ENCODE measurements at regions not wholly inside any gene's neighbourhood (a gene's known extent, or its start where the extent isn't known, plus 50 kb on each side); places are given as distances from the start of the nearest gene placed in this dataset.
"Not testable (repeated sequence)": the region's sequence is repeated elsewhere in the genome, so short reads cannot be mapped to it uniquely, and the experiment has no call there.

DNA sequence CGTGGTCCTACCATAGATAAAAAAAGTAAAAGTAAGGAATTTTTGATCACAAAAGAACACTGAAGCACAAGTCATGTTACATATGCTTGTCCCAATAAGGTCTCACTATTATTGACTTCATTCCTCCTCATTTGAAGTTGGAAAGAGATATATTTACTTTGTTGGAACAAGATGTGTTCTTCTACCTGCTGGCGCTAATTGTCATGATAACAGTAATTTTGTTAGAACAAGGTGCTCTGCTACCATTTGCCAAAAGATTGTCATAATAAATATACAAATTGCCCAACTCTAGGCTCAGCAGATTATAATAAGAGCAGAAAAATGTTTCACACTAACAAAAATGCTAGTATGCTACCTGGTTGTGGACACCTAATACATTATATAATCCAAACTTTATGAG, 77.0 kb downstream of the CCDC74A start:
- H3K4me2 ChIP-seq (ENCODE audit: control insufficient read depth, insufficient read depth); H3K9ac ChIP-seq (ENCODE audit: control insufficient read depth, insufficient read depth, low read length); H3K4me3 ChIP-seq; intact Hi-C loops (cut with micrococcal nuclease; ENCODE audit: unreplicated experiment); CTCF ChIA-PET; ATAC-seq; DNase-seq (ENCODE audit: low read depth, low spot score); BruUV-seq (replicated peaks); H3K27ac ChIP-seq (ENCODE audit: control insufficient read depth, insufficient read depth); FAIRE-seq; in situ Hi-C loops (cut with MboI); RAD21 ChIA-PET (ENCODE audit: unreplicated experiment); H3K79me2 ChIP-seq (ENCODE audit: control insufficient read depth, insufficient read depth, low read length); POLR2A ChIA-PET; H2AFZ ChIP-seq (ENCODE audit: control insufficient read depth, low read depth, low read length); H3K27me3 ChIP-seq (replicated peaks in 1 of 2; ENCODE audit: control insufficient read depth in 2 of 2, insufficient read depth in 2 of 2, low read length in 1 of 2); H3K9me3 ChIP-seq (replicated peaks; ENCODE audit: control insufficient read depth, insufficient read depth, low read length); H4K20me1 ChIP-seq (ENCODE audit: control insufficient read depth, insufficient read depth); H3K4me1 ChIP-seq (ENCODE audit: control insufficient read depth, insufficient read depth, low read length); H3K36me3 ChIP-seq (ENCODE audit: control insufficient read depth in 2 of 2, insufficient read depth in 2 of 2, low read length in 1 of 2): not testable (repeated sequence)
- whole genome bisulfite sequencing (ENCODE audit: insufficient coverage, insufficient replicate concordance, low lambda C conversion rate, missing lambda C conversion rate), result 73% methylated on average over 2 of the region's 2 CpGs
- SMC1A ChIA-PET (ENCODE audit: uncharacterized antibody, unreplicated experiment), result interaction anchor here (0.8 kb wide), 1 partner anchor 68 kb away, joined by 3 read pairs; no protein-coding TSS in a partner anchor

DNA sequence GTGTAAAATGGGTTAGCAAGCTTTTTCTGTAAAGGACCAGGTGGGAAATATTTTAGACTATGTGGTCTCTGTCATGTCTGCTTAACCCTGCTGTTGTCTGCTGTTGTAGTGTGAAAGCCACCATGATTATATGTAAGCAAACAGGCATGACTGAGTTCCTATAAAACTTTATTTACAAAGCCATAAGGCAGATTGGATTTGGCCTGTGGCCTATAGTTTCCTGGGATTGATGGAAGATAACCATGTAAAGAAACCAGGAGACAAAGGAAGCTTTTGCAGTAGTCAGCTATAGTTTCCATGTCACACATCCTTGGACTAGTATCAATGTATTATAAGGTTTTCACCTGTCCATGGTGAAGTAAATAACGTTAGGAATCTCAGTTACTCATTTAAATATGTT, 78.7 kb downstream of the CCDC74A start:
- ATAC-seq; H2AFZ ChIP-seq (ENCODE audit: control insufficient read depth, low read depth, low read length); intact Hi-C loops (cut with micrococcal nuclease; ENCODE audit: unreplicated experiment); H3K4me1 ChIP-seq (ENCODE audit: control insufficient read depth, insufficient read depth, low read length); BruUV-seq (replicated peaks); FAIRE-seq; H3K27me3 ChIP-seq (replicated peaks in 1 of 2; ENCODE audit: control insufficient read depth in 2 of 2, insufficient read depth in 2 of 2, low read length in 1 of 2); H3K36me3 ChIP-seq (ENCODE audit: control insufficient read depth in 2 of 2, insufficient read depth in 2 of 2, low read length in 1 of 2); H3K79me2 ChIP-seq (ENCODE audit: control insufficient read depth, insufficient read depth, low read length); H3K4me2 ChIP-seq (ENCODE audit: control insufficient read depth, insufficient read depth); RAD21 ChIA-PET (ENCODE audit: unreplicated experiment); DNase-seq (ENCODE audit: low read depth, low spot score); H4K20me1 ChIP-seq (ENCODE audit: control insufficient read depth, insufficient read depth); H3K4me3 ChIP-seq; H3K27ac ChIP-seq (ENCODE audit: control insufficient read depth, insufficient read depth); SMC1A ChIA-PET (ENCODE audit: uncharacterized antibody, unreplicated experiment); H3K9ac ChIP-seq (ENCODE audit: control insufficient read depth, insufficient read depth, low read length); in situ Hi-C loops (cut with MboI); H3K9me3 ChIP-seq (replicated peaks; ENCODE audit: control insufficient read depth, insufficient read depth, low read length); CTCF ChIA-PET; POLR2A ChIA-PET: not testable (repeated sequence)
- 0% methylated on average over 1 of the region's 1 CpG for WGBS (ENCODE audit: insufficient coverage, insufficient replicate concordance, low lambda C conversion rate, missing lambda C conversion rate)

GRCh38 chr2:131607056-131607455, 79.4 kb downstream of the CCDC74A start:
- FAIRE-seq; CTCF ChIA-PET; H4K20me1 ChIP-seq (ENCODE audit: control insufficient read depth, insufficient read depth); RAD21 ChIA-PET (ENCODE audit: unreplicated experiment); H3K27ac ChIP-seq (ENCODE audit: control insufficient read depth, insufficient read depth); in situ Hi-C loops (cut with MboI); H3K9me3 ChIP-seq (replicated peaks; ENCODE audit: control insufficient read depth, insufficient read depth, low read length); H3K27me3 ChIP-seq (replicated peaks in 1 of 2; ENCODE audit: control insufficient read depth in 2 of 2, insufficient read depth in 2 of 2, low read length in 1 of 2); H3K4me2 ChIP-seq (ENCODE audit: control insufficient read depth, insufficient read depth); ATAC-seq; H3K79me2 ChIP-seq (ENCODE audit: control insufficient read depth, insufficient read depth, low read length); H3K36me3 ChIP-seq (ENCODE audit: control insufficient read depth in 2 of 2, insufficient read depth in 2 of 2, low read length in 1 of 2); BruUV-seq (replicated peaks); H2AFZ ChIP-seq (ENCODE audit: control insufficient read depth, low read depth, low read length); intact Hi-C loops (cut with micrococcal nuclease; ENCODE audit: unreplicated experiment); H3K4me3 ChIP-seq; H3K9ac ChIP-seq (ENCODE audit: control insufficient read depth, insufficient read depth, low read length); POLR2A ChIA-PET; DNase-seq (ENCODE audit: low read depth, low spot score); H3K4me1 ChIP-seq (ENCODE audit: control insufficient read depth, insufficient read depth, low read length): not testable (repeated sequence)
- SMC1A ChIA-PET (ENCODE audit: uncharacterized antibody, unreplicated experiment), result interaction anchor here (1.0 kb wide), 1 partner anchor 524 kb away, joined by 3 read pairs; no protein-coding TSS in a partner anchor
- 49% methylated on average over 5 of the region's 5 CpGs for WGBS (ENCODE audit: insufficient coverage, insufficient replicate concordance, low lambda C conversion rate, missing lambda C conversion rate)

DNA sequence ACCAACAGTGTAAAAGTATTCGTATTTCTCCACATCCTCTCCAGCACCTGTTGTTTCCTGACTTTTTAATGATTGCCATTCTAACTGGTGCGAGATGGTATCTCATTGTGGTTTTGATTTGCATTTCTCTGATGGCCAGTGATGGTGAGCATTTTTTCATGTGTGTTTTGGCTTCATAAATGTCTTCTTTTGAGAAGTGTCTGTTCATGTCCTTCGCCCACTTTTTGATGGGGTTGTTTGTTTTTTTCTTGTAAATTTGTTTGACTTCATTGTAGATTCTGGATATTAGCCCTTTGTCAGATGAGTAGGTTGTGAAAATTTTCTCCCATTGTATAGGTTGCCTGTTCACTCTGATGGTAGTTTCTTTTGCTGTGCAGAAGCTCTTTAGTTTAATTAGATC, 86.9 kb downstream of the CCDC74A start:
- H3K4me3 ChIP-seq; H3K36me3 ChIP-seq (ENCODE audit: control insufficient read depth in 2 of 2, insufficient read depth in 2 of 2, low read length in 1 of 2); H3K9me3 ChIP-seq (replicated peaks; ENCODE audit: control insufficient read depth, insufficient read depth, low read length); H3K27ac ChIP-seq (ENCODE audit: control insufficient read depth, insufficient read depth); RAD21 ChIA-PET (ENCODE audit: unreplicated experiment); SMC1A ChIA-PET (ENCODE audit: uncharacterized antibody, unreplicated experiment); H3K27me3 ChIP-seq (replicated peaks in 1 of 2; ENCODE audit: control insufficient read depth in 2 of 2, insufficient read depth in 2 of 2, low read length in 1 of 2); H3K4me2 ChIP-seq (ENCODE audit: control insufficient read depth, insufficient read depth); H2AFZ ChIP-seq (ENCODE audit: control insufficient read depth, low read depth, low read length); CTCF ChIA-PET; H4K20me1 ChIP-seq (ENCODE audit: control insufficient read depth, insufficient read depth); DNase-seq (ENCODE audit: low read depth, low spot score); H3K4me1 ChIP-seq (ENCODE audit: control insufficient read depth, insufficient read depth, low read length); POLR2A ChIA-PET; H3K79me2 ChIP-seq (ENCODE audit: control insufficient read depth, insufficient read depth, low read length); BruUV-seq (replicated peaks); in situ Hi-C loops (cut with MboI); intact Hi-C loops (cut with micrococcal nuclease; ENCODE audit: unreplicated experiment); FAIRE-seq; ATAC-seq; H3K9ac ChIP-seq (ENCODE audit: control insufficient read depth, insufficient read depth, low read length): not testable (repeated sequence)
- 0% methylated on average over 3 of the region's 3 CpGs for WGBS (ENCODE audit: insufficient coverage, insufficient replicate concordance, low lambda C conversion rate, missing lambda C conversion rate)
